Spleen (tissue), 11 donors: ENCODE measurements at regions not wholly inside any gene's neighbourhood (a gene's known extent, or its start where the extent isn't known, plus 50 kb on each side); places are given as distances from the start of the nearest gene placed in this dataset.

ENCODE experiments used
- DNase-seq: peaks from one replicate; pipeline ENCODE4 v3.0.0-alpha.2; 2020
- H3K27ac ChIP-seq, 8 donors: fragments of 200-600 bp; sonication (generic) in 7 of 8; 1 replicate in 4 of 8; 2 replicates in 4 of 8; pipeline versions ENCODE4 v1.5.0 to v1.8.0; 2016 to 2021; ENCODE audit warnings: inconsistent platforms in 4 of 8, mild to moderate bottlenecking in 4 of 8, moderate library complexity in 1 of 8
- H3K27me3 ChIP-seq, 7 donors: fragments of 200-600 bp; sonication (generic) in 6 of 7; replicated peaks in 1 of 7; 1 replicate in 4 of 7; 2 replicates in 3 of 7; pipeline versions ENCODE4 v1.5.0 to v1.8.0; 2016 to 2021; ENCODE audit warnings: inconsistent platforms in 3 of 7, mild to moderate bottlenecking in 1 of 7
- H3K36me3 ChIP-seq, 6 donors: fragments of 200-600 bp; sonication (generic) in 5 of 6; 1 replicate in 4 of 6; 2 replicates in 2 of 6; pipeline versions ENCODE4 v1.5.0 to v1.8.0; 2016 to 2021; ENCODE audit warnings: inconsistent platforms in 2 of 6
- H3K4me1 ChIP-seq, 6 donors: fragments of 200-600 bp; sonication (generic) in 5 of 6; 1 replicate in 3 of 6; 2 replicates in 3 of 6; pipeline versions ENCODE4 v1.5.0 to v1.8.0; 2016 to 2021; ENCODE audit warnings: inconsistent platforms in 3 of 6
- H3K4me3 ChIP-seq, 8 donors: fragments of 200-600 bp; sonication (generic) in 7 of 8; 1 replicate in 4 of 8; 2 replicates in 4 of 8; pipeline versions ENCODE4 v1.5.0 to v1.8.0; 2016 to 2021; ENCODE audit warnings: inconsistent platforms in 4 of 8, mild to moderate bottlenecking in 4 of 8, moderate library complexity in 2 of 8
- H3K9me3 ChIP-seq, 8 donors: fragments of 200-600 bp; sonication (generic) in 7 of 8; 1 replicate in 4 of 8; 2 replicates in 4 of 8; pipeline versions ENCODE4 v1.5.0 to v1.8.0; 2016 to 2021; ENCODE audit warnings: inconsistent platforms in 4 of 8
- CTCF ChIP-seq, 11 experiments: fragments of 200-600 bp in 7 of 11; fragments of 450-650 bp in 4 of 11; sonication (generic) in 4 of 11; IDR thresholded peaks in 8 of 11; conservative IDR thresholded peaks in 3 of 11; 1 replicate in 7 of 11; 2 replicates in 4 of 11; pipeline versions ENCODE4 v1.4.0 to v1.8.0; 2016 to 2021; ENCODE audit warnings: antibody characterized with exemption in 11 of 11, inconsistent platforms in 4 of 11, mild to moderate bottlenecking in 1 of 11
- POLR2A ChIP-seq, 3 donors: fragments of 450-650 bp; IDR thresholded peaks; one replicate each; pipeline ENCODE4 v1.5.1; 2017; ENCODE audit warnings: antibody characterized with exemption in 3 of 3, mild to moderate bottlenecking in 1 of 3
- POLR2AphosphoS5 ChIP-seq, 3 donors: sonication (generic); formaldehyde crosslinking; IDR thresholded peaks; one replicate each; pipeline ENCODE4 v1.5.1; 2017; ENCODE audit warnings: antibody characterized with exemption in 3 of 3
- WGBS, 5 donors: extraction: QIAGEN DNeasy Blood & Tissue Kit in 3 of 5; methylation state at CpG; one replicate each; pipeline versions ENCODE4 v1.1.5 to v1.1.7; 2013 to 2018; 5-methylcytosine and 5-hydroxymethylcytosine counted together
- intact Hi-C: fragments of 100-400 bp; cut with DNase I; formaldehyde crosslinking; loops from one replicate; pipeline ENCODE4 v1.15.0; 2023; ENCODE audit warnings: low total_unique reads
- donor health status: healthy with polysubstance abuse.
- donor health status: DM: no; HTN: no; CAD: no; lungs with moderate emphysema.
- donor health status: DM: no; HTN: no; CAD: no.
- donor health status: Bipolar disorder and iron deficiency.
- donor health status: healthy.
- donor health status: DM: no; HTN: no; CAD: no.
- donor health status: DM: yes; HTN: yes; CAD: no.

- no peak overlapping the region for H3K27ac ChIP-seq
- no peaks in the 10 kb centered on the region for H3K9me3 ChIP-seq
- peaks cover 0 to 5% (median 0%) of the 10 kb centered on the region in 6 donors for H3K4me1 ChIP-seq
- no peaks in the 10 kb centered on the region for H3K36me3 ChIP-seq
- WGBS, 5 donors, result 31 to 72% (median 60%) methylated on average over 1 of the region's 1 CpG
- H3K4me3 ChIP-seq, result no peak overlapping the region
- TF ChIP-seq CTCF (IDR thresholded peaks at IDR 0.05 in 8 of 11, conservative IDR thresholded peaks at IDR 0.05 in 3 of 11), result no peak
- no peak for TF ChIP-seq POLR2A (IDR thresholded peaks at IDR 0.05)
- TF ChIP-seq POLR2AphosphoS5 (IDR thresholded peaks at IDR 0.05), result no peak
- DNase-seq, result no peak
- H3K27me3 ChIP-seq, result no peaks in the 10 kb centered on the region
- intact Hi-C loops, result no loop called here
These were observed 339.2 kb upstream of the MEOX2 start for GRCh38 chr7:16025696-16026095.

- no peak for DNase-seq
- WGBS, 5 donors, result 88 to 95% (median 92%) methylated on average over 3 of the region's 3 CpGs
- H3K36me3 ChIP-seq, result no peaks in the 10 kb centered on the region
- peaks cover 0 to 5% (median 0%) of the 10 kb centered on the region in 6 donors for H3K4me1 ChIP-seq
- no peak overlapping the region for H3K4me3 ChIP-seq
- intact Hi-C loops, result no loop called here
- no peaks in the 10 kb centered on the region for H3K27me3 ChIP-seq
- H3K9me3 ChIP-seq, result no peaks in the 10 kb centered on the region
- TF ChIP-seq POLR2AphosphoS5 (IDR thresholded peaks at IDR 0.05) (no peak), POLR2A (IDR thresholded peaks at IDR 0.05) (no peak), CTCF (IDR thresholded peaks at IDR 0.05 in 8 of 11, conservative IDR thresholded peaks at IDR 0.05 in 3 of 11) (no peak)
- no peak overlapping the region for H3K27ac ChIP-seq
These were observed 337.0 kb upstream of the MEOX2 start for GRCh38 chr7:16023503-16023902.

- no peaks in the 10 kb centered on the region for H3K27me3 ChIP-seq
- 50 to 65% (median 60%) methylated on average over 2 of the region's 2 CpGs for WGBS, 5 donors
- intact Hi-C loops, result no loop called here
- H3K36me3 ChIP-seq, result no peaks in the 10 kb centered on the region
- TF ChIP-seq CTCF (IDR thresholded peaks at IDR 0.05 in 8 of 11, conservative IDR thresholded peaks at IDR 0.05 in 3 of 11) (no peak), POLR2A (IDR thresholded peaks at IDR 0.05) (no peak), POLR2AphosphoS5 (IDR thresholded peaks at IDR 0.05) (no peak)
- no peak for DNase-seq
- H3K27ac ChIP-seq, result no peak overlapping the region
- no peak overlapping the region for H3K4me3 ChIP-seq
- no peaks in the 10 kb centered on the region for H3K9me3 ChIP-seq
- peaks cover 0 to 5% (median 0%) of the 10 kb centered on the region in 6 donors for H3K4me1 ChIP-seq
These were observed 336.6 kb upstream of the MEOX2 start for GRCh38 chr7:16023046-16023445.

- WGBS, 5 donors, result 70 to 94% (median 74%) methylated on average over 1 of the region's 1 CpG
- Histone ChIP-seq H3K4me3 (no peak overlapping the region), H3K27ac (no peak overlapping the region), H3K36me3 (no peaks in the 10 kb centered on the region), H3K4me1 (peaks cover 0 to 5% (median 0%) of the 10 kb centered on the region in 6 donors), H3K27me3 (no peaks in the 10 kb centered on the region), H3K9me3 (no peaks in the 10 kb centered on the region)
- TF ChIP-seq CTCF (IDR thresholded peaks at IDR 0.05 in 8 of 11, conservative IDR thresholded peaks at IDR 0.05 in 3 of 11) (no peak), POLR2A (IDR thresholded peaks at IDR 0.05) (no peak), POLR2AphosphoS5 (IDR thresholded peaks at IDR 0.05) (no peak)
- intact Hi-C loops, result no loop called here
- DNase-seq, result no peak
These were observed 335.4 kb upstream of the MEOX2 start for GRCh38 chr7:16021851-16022250.
